ENCODE measurements at regions not wholly inside any gene's neighbourhood (a gene's known extent, or its start where the extent isn't known, plus 50 kb on each side); places are given as distances from the start of the nearest gene placed in this dataset.

- H3K27me3 Mint-ChIP-seq (ENCODE audit: insufficient read depth) = peaks cover 8% of the 10 kb centered on the region; the same call in 1 of the 2 replicates
- TF ChIP-seq, protein P1, sequence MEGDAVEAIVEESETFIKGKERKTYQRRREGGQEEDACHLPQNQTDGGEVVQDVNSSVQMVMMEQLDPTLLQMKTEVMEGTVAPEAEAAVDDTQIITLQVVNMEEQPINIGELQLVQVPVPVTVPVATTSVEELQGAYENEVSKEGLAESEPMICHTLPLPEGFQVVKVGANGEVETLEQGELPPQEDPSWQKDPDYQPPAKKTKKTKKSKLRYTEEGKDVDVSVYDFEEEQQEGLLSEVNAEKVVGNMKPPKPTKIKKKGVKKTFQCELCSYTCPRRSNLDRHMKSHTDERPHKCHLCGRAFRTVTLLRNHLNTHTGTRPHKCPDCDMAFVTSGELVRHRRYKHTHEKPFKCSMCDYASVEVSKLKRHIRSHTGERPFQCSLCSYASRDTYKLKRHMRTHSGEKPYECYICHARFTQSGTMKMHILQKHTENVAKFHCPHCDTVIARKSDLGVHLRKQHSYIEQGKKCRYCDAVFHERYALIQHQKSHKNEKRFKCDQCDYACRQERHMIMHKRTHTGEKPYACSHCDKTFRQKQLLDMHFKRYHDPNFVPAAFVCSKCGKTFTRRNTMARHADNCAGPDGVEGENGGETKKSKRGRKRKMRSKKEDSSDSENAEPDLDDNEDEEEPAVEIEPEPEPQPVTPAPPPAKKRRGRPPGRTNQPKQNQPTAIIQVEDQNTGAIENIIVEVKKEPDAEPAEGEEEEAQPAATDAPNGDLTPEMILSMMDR (IDR thresholded peaks at IDR 0.05) = no peak
- no peak overlapping the region for H3K27ac Mint-ChIP-seq
- H3K4me3 Mint-ChIP-seq = no peak overlapping the region
- H3K4me1 Mint-ChIP-seq (ENCODE audit: low read depth) = no peaks in the 10 kb centered on the region
- DNase-seq = no peak
- H3K9me3 Mint-ChIP-seq = no peaks in the 10 kb centered on the region
- no peaks in the 10 kb centered on the region for H3K36me3 Mint-ChIP-seq (ENCODE audit: low read depth)
Observed at GRCh38 chr2:240310201-240310600, 125.3 kb upstream of the GPC1 start.

DNA sequence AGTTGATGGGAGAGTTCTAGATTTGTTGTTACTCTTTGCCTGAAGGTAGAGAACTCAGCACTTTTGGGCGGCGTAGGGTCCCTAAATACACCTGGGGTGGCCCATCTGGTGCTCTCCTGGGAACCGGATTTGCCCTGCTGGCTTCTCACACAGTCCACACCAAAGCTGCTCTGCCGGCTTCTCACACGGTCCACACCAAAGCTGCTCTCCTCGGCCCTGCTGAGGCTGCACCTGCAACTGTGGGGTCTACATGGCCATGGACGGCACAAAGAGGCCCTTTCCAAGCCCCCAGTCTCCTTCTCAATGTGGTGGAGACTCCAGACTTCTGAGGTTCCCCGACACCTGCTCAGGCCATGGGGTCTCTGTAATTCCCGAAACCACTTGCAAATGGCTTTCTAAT lies 124.8 kb upstream of the GPC1 start:
- Mint-ChIP-seq H3K4me3 (no peak overlapping the region), H3K9me3 (no peaks in the 10 kb centered on the region), H3K36me3 (ENCODE audit: low read depth) (no peaks in the 10 kb centered on the region), H3K27ac (no peak overlapping the region), H3K27me3 (ENCODE audit: insufficient read depth) (peaks cover 8% of the 10 kb centered on the region; the same call in 1 of the 2 replicates), H3K4me1 (ENCODE audit: low read depth) (no peaks in the 10 kb centered on the region)
- no peak for DNase-seq
- TF ChIP-seq, protein P1 (IDR thresholded peaks at IDR 0.05) = no peak

DNA sequence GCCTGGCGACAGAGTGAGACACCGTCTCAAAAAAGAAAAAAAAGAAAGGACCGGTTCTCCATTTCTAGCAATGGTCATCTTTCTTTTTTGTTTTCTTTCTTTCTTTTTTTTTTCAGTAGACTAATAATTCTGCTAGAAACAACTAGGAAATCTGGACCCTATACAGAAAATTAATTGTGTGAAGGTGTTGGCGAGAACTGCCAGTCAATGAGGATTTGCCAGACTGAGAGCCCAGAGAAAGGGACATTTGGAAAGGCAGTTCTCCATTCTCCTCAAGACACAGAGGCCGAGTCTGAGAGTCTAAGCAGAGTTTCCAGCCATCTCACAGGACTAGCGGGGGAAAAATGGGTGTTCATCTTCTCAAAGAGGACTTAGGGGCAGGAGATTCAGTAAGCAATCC lies 123.6 kb upstream of the GPC1 start:
- Mint-ChIP-seq H3K36me3 (ENCODE audit: low read depth) (no peaks in the 10 kb centered on the region), H3K27me3 (ENCODE audit: insufficient read depth) (peaks cover 10% of the 10 kb centered on the region), H3K27ac (no peak overlapping the region), H3K4me3 (no peak overlapping the region), H3K9me3 (no peaks in the 10 kb centered on the region), H3K4me1 (ENCODE audit: low read depth) (no peaks in the 10 kb centered on the region)
- DNase-seq = no peak
- TF ChIP-seq, protein P1 (IDR thresholded peaks at IDR 0.05) = no peak

GRCh38 chr2:240319221-240319854 lies 116.1 kb upstream of the GPC1 start:
- DNase-seq = no peak
- Mint-ChIP-seq H3K4me3 (no peak overlapping the region), H3K27me3 (ENCODE audit: insufficient read depth) (peaks cover 4% of the 10 kb centered on the region), H3K9me3 (no peaks in the 10 kb centered on the region), H3K27ac (peak overlapping the region; percentile 16; the same call in 1 of the 2 replicates), H3K36me3 (ENCODE audit: low read depth) (no peaks in the 10 kb centered on the region), H3K4me1 (ENCODE audit: low read depth) (peaks cover 17% of the 10 kb centered on the region)
- TF ChIP-seq, protein P1 (IDR thresholded peaks at IDR 0.05) = no peak

- Mint-ChIP-seq H3K27ac (peak overlapping the region; percentile 18; the same call in 1 of the 2 replicates), H3K4me3 (no peak overlapping the region), H3K4me1 (ENCODE audit: low read depth) (peaks cover 17% of the 10 kb centered on the region), H3K27me3 (ENCODE audit: insufficient read depth) (peaks cover 4% of the 10 kb centered on the region), H3K36me3 (ENCODE audit: low read depth) (no peaks in the 10 kb centered on the region), H3K9me3 (no peaks in the 10 kb centered on the region)
- TF ChIP-seq, protein P1 (IDR thresholded peaks at IDR 0.05) = no peak
- DNase-seq = no peak
Observed at GRCh38 chr2:240319855-240320203, 115.6 kb upstream of the GPC1 start.
